Fibroblast of peridontal ligament (primary cell): ENCODE measurements at regions not wholly inside any gene's neighbourhood (a gene's known extent, or its start where the extent isn't known, plus 50 kb on each side); places are given as distances from the start of the nearest gene placed in this dataset.
"Not testable (repeated sequence)": the region's sequence is repeated elsewhere in the genome, so short reads cannot be mapped to it uniquely, and the experiment has no call there.

Experiments used
- DNase-seq: peaks from one replicate; pipeline ENCODE4 v3.0.0-alpha.2; 2010; ENCODE audit errors: extremely low read depth

- no peak for DNase-seq
Observed at GRCh38 chr10:83516788-83517187, 622.5 kb upstream of the GHITM start.

GRCh38 chr10:83517456-83517855, 621.9 kb upstream of the GHITM start:
- no peak for DNase-seq

GRCh38 chr10:83518779-83519178, 620.5 kb upstream of the GHITM start:
- no peak for DNase-seq

- not testable (repeated sequence) for DNase-seq
Observed at GRCh38 chr10:83520386-83520785, 618.9 kb upstream of the GHITM start.

- no peak for DNase-seq
Observed at GRCh38 chr10:83522456-83522855, 616.9 kb upstream of the GHITM start.

GRCh38 chr10:83522881-83523386, 616.4 kb upstream of the GHITM start:
- peak; percentile 44 for DNase-seq

- DNase-seq: no peak
Observed at GRCh38 chr10:83527934-83528333, 611.4 kb upstream of the GHITM start.

GRCh38 chr10:83533290-83533689, 606.0 kb upstream of the GHITM start:
- no peak for DNase-seq

- DNase-seq: no peak
Observed at GRCh38 chr10:83536426-83536825, 602.9 kb upstream of the GHITM start.

GRCh38 chr10:83538047-83538446, 601.3 kb upstream of the GHITM start:
- DNase-seq: no peak

GRCh38 chr10:83539528-83540308, 599.6 kb upstream of the GHITM start:
- DNase-seq: peak; percentile 42

- DNase-seq: no peak
Observed at GRCh38 chr10:83541046-83541445, 598.3 kb upstream of the GHITM start.

- no peak for DNase-seq
Observed at GRCh38 chr10:83542774-83543411, 596.4 kb upstream of the GHITM start.

GRCh38 chr10:83543691-83544462, 595.4 kb upstream of the GHITM start:
- DNase-seq: no peak

GRCh38 chr10:83545901-83546391, 593.4 kb upstream of the GHITM start:
- no peak for DNase-seq

GRCh38 chr10:83551190-83551589, 588.1 kb upstream of the GHITM start:
- not testable (repeated sequence) for DNase-seq

GRCh38 chr10:83553366-83553765, 585.9 kb upstream of the GHITM start:
- DNase-seq: no peak

GRCh38 chr10:83555264-83555663, 584.0 kb upstream of the GHITM start:
- DNase-seq: no peak

GRCh38 chr10:83562381-83562780, 576.9 kb upstream of the GHITM start:
- no peak for DNase-seq

- DNase-seq: no peak
Observed at GRCh38 chr10:83564889-83565588, 574.3 kb upstream of the GHITM start.

GRCh38 chr10:83572036-83572435, 567.3 kb upstream of the GHITM start:
- no peak for DNase-seq

- DNase-seq: no peak
Observed at GRCh38 chr10:83574770-83575169, 564.5 kb upstream of the GHITM start.
